ENCODE measurements at regions not wholly inside any gene's neighbourhood (a gene's known extent, or its start where the extent isn't known, plus 50 kb on each side); places are given as distances from the start of the nearest gene placed in this dataset.

- no peak for DNase-seq (ENCODE audit: extremely low read depth in 1 of 2, low read depth in 1 of 2)
These were observed 392.0 kb downstream of the SPRY1 start for GRCh38 chr4:123788577-123788976.

- no peak for DNase-seq (ENCODE audit: extremely low read depth in 1 of 2, low read depth in 1 of 2)
These were observed 394.1 kb downstream of the SPRY1 start for GRCh38 chr4:123790681-123791080.

GRCh38 chr4:123802082-123802645 lies 405.6 kb downstream of the SPRY1 start:
- DNase-seq (ENCODE audit: extremely low read depth in 1 of 2, low read depth in 1 of 2) = no peak

- DNase-seq (ENCODE audit: extremely low read depth in 1 of 2, low read depth in 1 of 2) = no peak
These were observed 406.3 kb downstream of the SPRY1 start for GRCh38 chr4:123802933-123803332.

- DNase-seq (ENCODE audit: extremely low read depth in 1 of 2, low read depth in 1 of 2) = no peak
These were observed 407.7 kb downstream of the SPRY1 start for GRCh38 chr4:123804196-123804721.

GRCh38 chr4:123806056-123806455 lies 409.5 kb downstream of the SPRY1 start:
- DNase-seq (ENCODE audit: extremely low read depth in 1 of 2, low read depth in 1 of 2) = no peak

- DNase-seq (ENCODE audit: extremely low read depth in 1 of 2, low read depth in 1 of 2) = no peak
These were observed 410.6 kb downstream of the SPRY1 start for GRCh38 chr4:123807187-123807586.

- DNase-seq (ENCODE audit: extremely low read depth in 1 of 2, low read depth in 1 of 2) = no peak
These were observed 411.3 kb downstream of the SPRY1 start for GRCh38 chr4:123807866-123808265.

GRCh38 chr4:123809864-123810263 lies 413.3 kb downstream of the SPRY1 start:
- no peak for DNase-seq (ENCODE audit: extremely low read depth in 1 of 2, low read depth in 1 of 2)

GRCh38 chr4:123812066-123812390 lies 415.4 kb downstream of the SPRY1 start:
- no peak for DNase-seq (ENCODE audit: extremely low read depth in 1 of 2, low read depth in 1 of 2)

- no peak for DNase-seq (ENCODE audit: extremely low read depth in 1 of 2, low read depth in 1 of 2)
These were observed 417.3 kb downstream of the SPRY1 start for GRCh38 chr4:123813901-123814300.

- DNase-seq (ENCODE audit: extremely low read depth in 1 of 2, low read depth in 1 of 2) = no peak
These were observed 419.9 kb downstream of the SPRY1 start for GRCh38 chr4:123816462-123816861.

GRCh38 chr4:123817025-123817688 lies 420.6 kb downstream of the SPRY1 start:
- DNase-seq (ENCODE audit: extremely low read depth in 1 of 2, low read depth in 1 of 2) = no peak

- no peak for DNase-seq (ENCODE audit: extremely low read depth in 1 of 2, low read depth in 1 of 2)
These were observed 422.9 kb downstream of the SPRY1 start for GRCh38 chr4:123819362-123820035.

GRCh38 chr4:123821861-123822260 lies 425.3 kb downstream of the SPRY1 start:
- DNase-seq (ENCODE audit: extremely low read depth in 1 of 2, low read depth in 1 of 2) = no peak

- no peak for DNase-seq (ENCODE audit: extremely low read depth in 1 of 2, low read depth in 1 of 2)
These were observed 425.8 kb downstream of the SPRY1 start for GRCh38 chr4:123822353-123822752.

GRCh38 chr4:123823244-123823643 lies 426.6 kb downstream of the SPRY1 start:
- DNase-seq (ENCODE audit: extremely low read depth in 1 of 2, low read depth in 1 of 2) = no peak

- no peak for DNase-seq (ENCODE audit: extremely low read depth in 1 of 2, low read depth in 1 of 2)
These were observed 427.9 kb downstream of the SPRY1 start for GRCh38 chr4:123824524-123824923.

- DNase-seq (ENCODE audit: extremely low read depth in 1 of 2, low read depth in 1 of 2) = no peak
These were observed 429.1 kb downstream of the SPRY1 start for GRCh38 chr4:123825596-123826291.

GRCh38 chr4:123826896-123827295 lies 430.3 kb downstream of the SPRY1 start:
- DNase-seq (ENCODE audit: extremely low read depth in 1 of 2, low read depth in 1 of 2) = no peak

GRCh38 chr4:123827511-123827910 lies 430.9 kb downstream of the SPRY1 start:
- no peak for DNase-seq (ENCODE audit: extremely low read depth in 1 of 2, low read depth in 1 of 2)

GRCh38 chr4:123830930-123831329 lies 434.3 kb downstream of the SPRY1 start:
- no peak for DNase-seq (ENCODE audit: extremely low read depth in 1 of 2, low read depth in 1 of 2)
